GM19395 (cell line): ENCODE measurements at regions not wholly inside any gene's neighbourhood (a gene's known extent, or its start where the extent isn't known, plus 50 kb on each side); places are given as distances from the start of the nearest gene placed in this dataset.
"Not testable (repeated sequence)": the region's sequence is repeated elsewhere in the genome, so short reads cannot be mapped to it uniquely, and the experiment has no call there.

Experiments used
- ATAC-seq: cut with Tn5 transposase; IDR thresholded peaks from one replicate; pipeline ENCODE4 v1.9.1; 2021; ENCODE audit warnings: mild to moderate bottlenecking, moderate library complexity; ENCODE audit not compliant: unreplicated experiment

GRCh38 chr7:93048136-93048930, 69.4 kb downstream of the SAMD9 start:
- no peak for ATAC-seq

- no peak for ATAC-seq
Observed at GRCh38 chr7:93047514-93048099, 70.2 kb downstream of the SAMD9 start.

GRCh38 chr7:93046641-93047040, 71.1 kb downstream of the SAMD9 start:
- ATAC-seq, result no peak

GRCh38 chr7:93044147-93044810, 73.5 kb downstream of the SAMD9 start:
- no peak for ATAC-seq

GRCh38 chr7:93043385-93043985, 74.3 kb downstream of the SAMD9 start:
- ATAC-seq, result no peak

- ATAC-seq, result no peak
Observed at GRCh38 chr7:93040355-93040754, 77.4 kb downstream of the SAMD9 start.

- ATAC-seq, result no peak
Observed at GRCh38 chr7:93039786-93040185, 78.0 kb downstream of the SAMD9 start.

- ATAC-seq, result no peak
Observed at GRCh38 chr7:93039282-93039681, 78.5 kb downstream of the SAMD9 start.

- ATAC-seq, result peak; percentile 96
Observed at GRCh38 chr7:93036807-93037206, 81.0 kb downstream of the SAMD9 start.

- ATAC-seq, result no peak
Observed at GRCh38 chr7:93036149-93036640, 81.6 kb downstream of the SAMD9 start.

- ATAC-seq, result no peak
Observed at GRCh38 chr7:93031795-93032194, 86.0 kb downstream of the SAMD9 start.

- ATAC-seq, result no peak
Observed at GRCh38 chr7:93030605-93031225, 87.1 kb downstream of the SAMD9 start.

GRCh38 chr7:93029056-93029455, 88.7 kb downstream of the SAMD9 start:
- no peak for ATAC-seq

- ATAC-seq, result no peak
Observed at GRCh38 chr7:93028610-93029009, 89.2 kb downstream of the SAMD9 start.

- ATAC-seq, result no peak
Observed at GRCh38 chr7:93027044-93027443, 90.7 kb downstream of the SAMD9 start.

- no peak for ATAC-seq
Observed at GRCh38 chr7:93026425-93026824, 91.4 kb downstream of the SAMD9 start.

GRCh38 chr7:93025389-93025788, 92.4 kb downstream of the SAMD9 start:
- no peak for ATAC-seq

- ATAC-seq, result not testable (repeated sequence)
Observed at GRCh38 chr7:93022931-93023478, 94.8 kb downstream of the SAMD9 start.

- ATAC-seq, result no peak
Observed at GRCh38 chr7:93021748-93022147, 96.0 kb downstream of the SAMD9 start.

- no peak for ATAC-seq
Observed at GRCh38 chr7:93018716-93019115, 99.1 kb downstream of the SAMD9 start.
